Lower lobe of right lung (tissue), 2 donors: ENCODE measurements at regions not wholly inside any gene's neighbourhood (a gene's known extent, or its start where the extent isn't known, plus 50 kb on each side); places are given as distances from the start of the nearest gene placed in this dataset.

Source experiments
- ATAC-seq, 2 donors: fragments of 200-7000 bp; cut with Tn5 transposase; one replicate each; pipeline ENCODE4 v1.9.1; 2020 to 2022; ENCODE audit warnings: mild to moderate bottlenecking in 2 of 2, moderate library complexity in 2 of 2
- DNase-seq: peaks from one replicate; pipeline ENCODE4 v3.0.0-alpha.2; 2020
- H3K27ac ChIP-seq: fragments of 200-600 bp; one replicate; pipeline ENCODE4 v1.8.0; 2022
- H3K27me3 ChIP-seq: fragments of 200-600 bp; one replicate; pipeline ENCODE4 v1.8.0; 2022; ENCODE audit warnings: low read depth
- H3K36me3 ChIP-seq: fragments of 200-600 bp; one replicate; pipeline ENCODE4 v1.8.0; 2022; ENCODE audit warnings: mild to moderate bottlenecking
- H3K4me1 ChIP-seq: fragments of 200-600 bp; one replicate; pipeline ENCODE4 v1.8.0; 2022
- H3K4me3 ChIP-seq: fragments of 200-600 bp; one replicate; pipeline ENCODE4 v1.8.0; 2022; ENCODE audit warnings: mild to moderate bottlenecking
- H3K9me3 ChIP-seq: fragments of 200-600 bp; one replicate; pipeline ENCODE4 v1.8.0; 2022
- CTCF ChIP-seq: fragments of 200-600 bp; IDR thresholded peaks from one replicate; pipeline ENCODE4 v1.8.0; 2022; ENCODE audit warnings: antibody characterized with exemption, mild to moderate bottlenecking
- intact Hi-C: fragments of 100-400 bp; cut with DNase I; formaldehyde crosslinking; loops from one replicate; pipeline ENCODE4 v1.11.0; 2022
- donor health status: DM: no; HTN: yes; CAD: no; lungs with severe emphysema.

DNA sequence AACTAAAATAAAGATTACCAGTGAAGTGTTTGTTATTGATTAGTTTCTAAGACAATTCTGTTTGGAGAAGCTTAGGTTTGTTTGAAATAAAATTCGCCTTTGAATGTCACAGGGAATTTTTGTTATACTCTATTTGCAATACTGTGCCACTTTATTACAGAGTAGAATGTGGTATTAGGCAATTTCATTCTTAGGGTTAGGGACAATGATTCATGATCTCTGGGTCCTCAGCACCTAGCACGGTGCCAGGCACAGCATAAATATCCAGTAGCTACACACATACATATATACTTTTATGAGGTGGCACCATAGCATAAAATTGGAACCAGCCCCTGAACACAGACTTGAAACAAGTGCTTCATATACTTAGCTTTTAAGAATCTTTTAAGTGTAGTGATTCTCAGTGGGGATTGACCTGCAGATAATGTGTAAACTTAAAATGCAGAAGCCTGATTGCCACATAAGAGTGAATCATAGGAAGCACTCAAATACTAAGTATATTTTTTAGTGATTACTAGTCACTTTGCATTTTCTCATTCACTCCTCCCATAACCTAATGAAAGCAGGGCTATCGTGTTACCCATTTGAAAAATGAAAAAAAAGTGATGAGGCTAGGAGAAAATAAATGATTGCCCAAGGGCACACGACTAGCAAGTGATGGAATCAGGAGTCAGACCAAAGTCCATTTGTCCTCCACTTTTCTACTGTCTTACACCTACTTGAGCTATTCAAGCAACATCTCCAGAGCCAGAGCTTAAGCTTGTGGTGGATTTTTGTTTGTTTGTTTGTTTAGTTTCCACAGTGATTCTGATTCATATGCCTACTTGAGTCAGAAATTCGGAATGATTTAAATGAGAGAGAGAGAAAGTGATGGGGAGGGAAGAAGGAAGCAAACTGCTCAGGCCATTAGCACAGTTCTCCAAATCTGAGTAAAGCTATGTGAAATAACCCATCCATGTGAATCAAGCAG, 366.0 kb upstream of the FGF13 start:
- DNase-seq (no peak), ATAC-seq (no peak)
- no peaks in the 10 kb centered on the region for H3K27me3 ChIP-seq
- intact Hi-C loops = no loop called here
- no peaks in the 10 kb centered on the region for H3K4me1 ChIP-seq
- no peaks in the 10 kb centered on the region for H3K9me3 ChIP-seq
- no peak overlapping the region for H3K27ac ChIP-seq
- no peak for TF ChIP-seq CTCF
- H3K36me3 ChIP-seq = no peaks in the 10 kb centered on the region
- H3K4me3 ChIP-seq = no peak overlapping the region

DNA sequence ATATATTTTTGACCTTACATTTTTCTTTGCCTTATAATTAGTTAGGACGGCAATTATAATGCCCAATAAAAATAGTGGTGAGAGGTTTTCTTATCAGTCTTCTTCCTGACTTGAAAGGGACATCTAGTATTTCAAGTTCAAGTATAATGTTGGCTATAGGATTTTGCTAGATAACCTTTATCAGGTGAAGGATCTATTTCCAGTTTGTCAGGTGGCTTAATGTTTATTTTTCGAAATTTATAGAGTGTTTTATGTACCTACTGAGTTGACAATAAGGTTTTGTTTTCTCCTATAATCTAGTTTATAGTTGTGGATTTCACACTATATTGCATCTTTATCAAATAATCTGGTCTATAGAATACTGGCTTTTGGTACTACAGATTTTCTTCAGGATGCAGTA, 351.8 kb upstream of the FGF13 start:
- DNase-seq = no peak
- Histone ChIP-seq H3K27ac (no peak overlapping the region), H3K4me3 (no peak overlapping the region), H3K27me3 (no peaks in the 10 kb centered on the region), H3K4me1 (no peaks in the 10 kb centered on the region), H3K36me3 (no peaks in the 10 kb centered on the region), H3K9me3 (no peaks in the 10 kb centered on the region)
- no peak for ATAC-seq
- intact Hi-C loops = no loop called here
- no peak for TF ChIP-seq CTCF

DNA sequence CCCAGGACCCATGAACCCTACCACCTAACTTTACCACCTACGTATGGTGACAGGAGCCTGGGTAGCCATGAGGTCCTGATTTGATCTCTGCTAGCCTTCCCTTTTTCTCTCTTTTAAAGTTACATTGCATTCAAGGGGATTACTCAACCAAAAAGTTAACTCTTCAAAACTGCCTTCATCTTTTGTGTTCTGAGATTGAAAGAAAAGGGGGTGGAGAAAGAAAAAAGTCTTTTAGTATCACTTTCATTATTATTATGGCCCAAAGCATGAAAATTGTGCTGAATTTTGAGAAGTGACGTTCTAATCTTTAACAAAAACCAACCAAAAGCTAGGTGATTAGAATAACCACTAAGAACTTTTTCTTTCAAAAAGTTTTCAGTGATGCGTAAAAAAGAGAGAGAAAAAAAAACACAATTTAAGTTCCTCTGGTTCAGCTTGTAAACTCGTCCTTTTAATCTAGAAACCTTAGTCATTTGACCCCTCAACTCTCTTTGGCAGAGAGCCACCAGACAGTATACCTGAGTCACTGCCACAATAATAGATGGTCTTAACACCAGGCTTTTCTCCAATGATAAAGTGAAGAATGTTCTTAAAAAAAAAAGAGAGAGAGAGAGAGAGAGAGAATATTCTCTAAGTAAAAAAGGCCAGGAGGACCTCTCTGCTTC, 347.4 kb upstream of the FGF13 start:
- Histone ChIP-seq H3K36me3 (no peaks in the 10 kb centered on the region), H3K27me3 (no peaks in the 10 kb centered on the region), H3K9me3 (no peaks in the 10 kb centered on the region), H3K27ac (no peak overlapping the region), H3K4me1 (no peaks in the 10 kb centered on the region), H3K4me3 (no peak overlapping the region)
- no peak for DNase-seq
- no peak for ATAC-seq
- no peak for TF ChIP-seq CTCF
- intact Hi-C loops = no loop called here

DNA sequence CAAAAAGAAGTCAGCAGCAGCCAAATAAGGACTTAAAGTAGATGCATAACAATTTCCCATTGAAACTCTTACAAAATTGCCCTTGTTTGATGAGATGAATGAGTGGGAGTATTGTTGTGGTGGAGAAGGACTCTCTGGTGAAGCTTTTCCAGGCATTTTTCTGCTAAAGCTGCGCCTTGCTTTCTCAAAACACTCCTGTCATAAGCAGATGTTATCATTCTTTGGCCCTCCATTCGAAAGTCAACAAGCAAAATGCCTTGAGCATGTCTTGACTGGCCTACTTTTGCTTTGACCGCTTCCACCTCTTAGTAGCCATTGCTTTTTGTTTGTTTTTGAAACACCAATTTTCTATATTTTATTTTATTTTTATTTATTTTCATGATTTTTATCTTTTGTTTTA, 340.9 kb upstream of the FGF13 start:
- ATAC-seq (no peak), DNase-seq (no peak)
- H3K36me3 ChIP-seq = no peaks in the 10 kb centered on the region
- H3K4me3 ChIP-seq = no peak overlapping the region
- intact Hi-C loops = no loop called here
- no peaks in the 10 kb centered on the region for H3K27me3 ChIP-seq
- no peaks in the 10 kb centered on the region for H3K9me3 ChIP-seq
- H3K4me1 ChIP-seq = no peaks in the 10 kb centered on the region
- TF ChIP-seq CTCF = no peak
- no peak overlapping the region for H3K27ac ChIP-seq

- H3K36me3 ChIP-seq = no peaks in the 10 kb centered on the region
- no peak for TF ChIP-seq CTCF
- H3K4me1 ChIP-seq = no peaks in the 10 kb centered on the region
- no peaks in the 10 kb centered on the region for H3K9me3 ChIP-seq
- intact Hi-C loops = no loop called here
- H3K4me3 ChIP-seq = no peak overlapping the region
- DNase-seq (no peak), ATAC-seq (no peak)
- no peak overlapping the region for H3K27ac ChIP-seq
- H3K27me3 ChIP-seq = no peaks in the 10 kb centered on the region
Observed at GRCh38 chrX:139049465-139049864, 337.9 kb upstream of the FGF13 start.
